ENCODE measurements at regions not wholly inside any gene's neighbourhood (a gene's known extent, or its start where the extent isn't known, plus 50 kb on each side); places are given as distances from the start of the nearest gene placed in this dataset.

- TF ChIP-seq HMG20B (CRISPR knock-in tag; conservative IDR thresholded peaks at IDR 0.05) (peak; percentile 56; the same call in 1 of the 2 replicates), MEIS2 (CRISPR knock-in tag; IDR thresholded peaks at IDR 0.05) (no peak), IRF9 (CRISPR knock-in tag; IDR thresholded peaks at IDR 0.05; ENCODE audit: borderline replicate concordance) (no peak), GABPA (IDR thresholded peaks at IDR 0.05; ENCODE audit: low read depth, low read length) (no peak), GABPA (CRISPR knock-in tag; IDR thresholded peaks at IDR 0.05; ENCODE audit: low read depth) (peak; percentile 63; the same call in 1 of the 2 replicates), SRSF9 (IDR thresholded peaks at IDR 0.05; ENCODE audit: borderline replicate concordance, insufficient read depth, low read depth, low read length, poor library complexity, severe bottlenecking) (no peak), TFAP4 (IDR thresholded peaks at IDR 0.05; ENCODE audit: borderline replicate concordance, low read depth) (no peak), ZNF557 (CRISPR knock-in tag; IDR thresholded peaks at IDR 0.05) (no peak), AKNA (CRISPR knock-in tag; IDR thresholded peaks at IDR 0.05; ENCODE audit: borderline replicate concordance) (no peak), ZUFSP (CRISPR knock-in tag; IDR thresholded peaks at IDR 0.05; ENCODE audit: borderline replicate concordance) (no peak), ZNF468 (CRISPR knock-in tag; IDR thresholded peaks at IDR 0.05) (no peak), ZNF605 (CRISPR knock-in tag; IDR thresholded peaks at IDR 0.05) (0 out of 2 replicates have a peak, but pooled peaks have one; percentile 18), PCBP2 (optimal IDR thresholded peaks at IDR 0.05; ENCODE audit: low read depth, low read length, poor library complexity, severe bottlenecking) (no peak), ZBTB20 (CRISPR knock-in tag; IDR thresholded peaks at IDR 0.05; ENCODE audit: borderline replicate concordance, low read depth) (peak; percentile 40; the same call in 1 of the 2 replicates), BCL3 (CRISPR knock-in tag; IDR thresholded peaks at IDR 0.05) (peak; percentile 32; the same call in 1 of the 2 replicates), ASH2L (IDR thresholded peaks at IDR 0.05; ENCODE audit: insufficient read length, low read depth, low read length) (no peak), ZNF12 (CRISPR knock-in tag; IDR thresholded peaks at IDR 0.05) (no peak), ZNF781 (CRISPR knock-in tag; IDR thresholded peaks at IDR 0.05; ENCODE audit: borderline replicate concordance, not compliant biosample characterization) (peak; percentile 31), ZNF552 (CRISPR knock-in tag; IDR thresholded peaks at IDR 0.05; ENCODE audit: borderline replicate concordance) (no peak), IRF2 (CRISPR knock-in tag; IDR thresholded peaks at IDR 0.05) (no peak)
Observed at GRCh38 chr2:65918760-65919187, 486.4 kb upstream of the SPRED2 start (continued).
